ENCODE measurements at regions not wholly inside any gene's neighbourhood (a gene's known extent, or its start where the extent isn't known, plus 50 kb on each side); places are given as distances from the start of the nearest gene placed in this dataset.

DNA sequence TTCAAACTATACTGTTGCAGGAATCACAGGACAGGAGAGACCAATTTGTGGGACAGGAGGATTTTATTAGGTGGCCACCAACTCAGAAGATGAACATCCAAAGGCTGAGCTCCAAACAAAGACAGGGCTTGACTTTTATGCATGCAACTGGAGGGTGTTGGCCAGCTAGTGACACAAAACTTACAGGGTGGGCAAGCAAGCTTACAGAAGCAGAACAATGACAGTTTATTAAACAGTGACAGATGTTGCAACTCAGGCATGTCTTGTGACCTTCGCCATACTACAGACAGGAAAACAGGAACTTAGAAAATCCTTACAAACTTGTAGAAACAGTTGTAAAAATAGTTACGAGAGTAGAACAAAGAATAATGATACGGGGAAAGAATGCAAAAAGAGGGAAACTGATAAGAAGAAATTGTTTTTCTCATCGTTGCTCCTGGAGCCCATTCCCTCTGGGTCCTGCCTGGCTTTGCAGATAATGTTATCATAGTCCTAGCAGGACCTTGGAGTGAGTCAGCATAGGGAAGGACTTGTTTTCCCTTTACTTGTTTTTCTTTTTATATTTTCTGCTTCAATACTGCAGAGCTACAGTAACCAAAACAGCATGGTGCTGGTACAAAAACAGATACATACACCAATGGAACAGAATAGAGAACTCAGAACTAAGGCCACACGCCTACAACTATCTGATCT, 2083.0 kb upstream of the ACO1 start:
- Histone ChIP-seq H3K27ac (ENCODE audit: extremely low read depth, low read depth, low read length) (no peak overlapping the region), H3K79me2 (ENCODE audit: control insufficient read depth, insufficient read depth, low read length) (no peaks in the 10 kb centered on the region), H3K9me3 (replicated peaks; ENCODE audit: control insufficient read depth, insufficient read depth, low read depth, low read length) (no peaks in the 10 kb centered on the region), H3K4me2 (ENCODE audit: insufficient read depth, low read length) (no peak overlapping the region), H3K9ac (ENCODE audit: insufficient read depth in 1 of 2, low read depth in 2 of 2, low read length in 2 of 2) (no peak overlapping the region), H3K9me1 (ENCODE audit: control insufficient read depth, insufficient read depth, low read length) (no peaks in the 10 kb centered on the region), H3K4me3 (no peak overlapping the region), H3K4me1 (replicated peaks in 1 of 2; ENCODE audit: control insufficient read depth in 2 of 2, insufficient read depth in 2 of 2, low read length in 2 of 2) (no peaks in the 10 kb centered on the region), H3K36me3 (ENCODE audit: control insufficient read depth, insufficient read depth, low read length) (no peaks in the 10 kb centered on the region), H4K20me1 (replicated peaks; ENCODE audit: control insufficient read depth, insufficient read depth, low read length) (no peaks in the 10 kb centered on the region), H3K27me3 (ENCODE audit: control insufficient read depth in 2 of 2, insufficient read depth in 2 of 2, low read length in 2 of 2) (no peaks in the 10 kb centered on the region), H2AFZ (ENCODE audit: low read depth, low read length) (no peak overlapping the region)
- intact Hi-C loops (cut with micrococcal nuclease) (no loop called here), in situ Hi-C loops (cut with MboI) (no loop called here)
- WGBS (ENCODE audit: insufficient coverage, low coverage, missing lambda C conversion rate) = no CpG with 5 or more reads among the region's 5 CpGs
- ChIA-PET POLR2A (no interaction called here), CTCF (ENCODE audit: low intra/inter-chr PET ratio) (no interaction called here)
- no peak for FAIRE-seq
- no peak for DNase-seq (ENCODE audit: extremely low read depth in 1 of 4, low spot score in 3 of 4)
- BruUV-seq (replicated peaks) = no TSS peak
- ATAC-seq = no peak
- TF ChIP-seq, protein P1, sequence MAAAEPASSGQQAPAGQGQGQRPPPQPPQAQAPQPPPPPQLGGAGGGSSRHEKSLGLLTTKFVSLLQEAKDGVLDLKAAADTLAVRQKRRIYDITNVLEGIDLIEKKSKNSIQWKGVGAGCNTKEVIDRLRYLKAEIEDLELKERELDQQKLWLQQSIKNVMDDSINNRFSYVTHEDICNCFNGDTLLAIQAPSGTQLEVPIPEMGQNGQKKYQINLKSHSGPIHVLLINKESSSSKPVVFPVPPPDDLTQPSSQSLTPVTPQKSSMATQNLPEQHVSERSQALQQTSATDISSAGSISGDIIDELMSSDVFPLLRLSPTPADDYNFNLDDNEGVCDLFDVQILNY (CRISPR knock-in tag; IDR thresholded peaks at IDR 0.05) = no peak
- TF ChIP-seq ZZZ3 (IDR thresholded peaks at IDR 0.05) (no peak), ZNF561 (CRISPR knock-in tag; conservative IDR thresholded peaks at IDR 0.05) (no peak), DNMT1 (IDR thresholded peaks at IDR 0.05) (no peak), KAT8 (IDR thresholded peaks at IDR 0.05; ENCODE audit: low read depth) (no peak), ESRRB (CRISPR knock-in tag; IDR thresholded peaks at IDR 0.05; ENCODE audit: borderline replicate concordance) (no peak), HLTF (IDR thresholded peaks at IDR 0.05) (no peak), IRF2 (CRISPR knock-in tag; IDR thresholded peaks at IDR 0.05) (no peak), BCOR (IDR thresholded peaks at IDR 0.05) (no peak), CHD1 (IDR thresholded peaks at IDR 0.05; ENCODE audit: low read length) (no peak)
- TF ChIP-seq, protein P2, sequence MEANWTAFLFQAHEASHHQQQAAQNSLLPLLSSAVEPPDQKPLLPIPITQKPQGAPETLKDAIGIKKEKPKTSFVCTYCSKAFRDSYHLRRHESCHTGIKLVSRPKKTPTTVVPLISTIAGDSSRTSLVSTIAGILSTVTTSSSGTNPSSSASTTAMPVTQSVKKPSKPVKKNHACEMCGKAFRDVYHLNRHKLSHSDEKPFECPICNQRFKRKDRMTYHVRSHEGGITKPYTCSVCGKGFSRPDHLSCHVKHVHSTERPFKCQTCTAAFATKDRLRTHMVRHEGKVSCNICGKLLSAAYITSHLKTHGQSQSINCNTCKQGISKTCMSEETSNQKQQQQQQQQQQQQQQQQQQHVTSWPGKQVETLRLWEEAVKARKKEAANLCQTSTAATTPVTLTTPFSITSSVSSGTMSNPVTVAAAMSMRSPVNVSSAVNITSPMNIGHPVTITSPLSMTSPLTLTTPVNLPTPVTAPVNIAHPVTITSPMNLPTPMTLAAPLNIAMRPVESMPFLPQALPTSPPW (CRISPR knock-in tag; IDR thresholded peaks at IDR 0.05) = no peak
- TF ChIP-seq, protein P3, sequence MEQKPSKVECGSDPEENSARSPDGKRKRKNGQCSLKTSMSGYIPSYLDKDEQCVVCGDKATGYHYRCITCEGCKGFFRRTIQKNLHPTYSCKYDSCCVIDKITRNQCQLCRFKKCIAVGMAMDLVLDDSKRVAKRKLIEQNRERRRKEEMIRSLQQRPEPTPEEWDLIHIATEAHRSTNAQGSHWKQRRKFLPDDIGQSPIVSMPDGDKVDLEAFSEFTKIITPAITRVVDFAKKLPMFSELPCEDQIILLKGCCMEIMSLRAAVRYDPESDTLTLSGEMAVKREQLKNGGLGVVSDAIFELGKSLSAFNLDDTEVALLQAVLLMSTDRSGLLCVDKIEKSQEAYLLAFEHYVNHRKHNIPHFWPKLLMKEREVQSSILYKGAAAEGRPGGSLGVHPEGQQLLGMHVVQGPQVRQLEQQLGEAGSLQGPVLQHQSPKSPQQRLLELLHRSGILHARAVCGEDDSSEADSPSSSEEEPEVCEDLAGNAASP (IDR thresholded peaks at IDR 0.05) = no peak
- TF ChIP-seq, protein P4, sequence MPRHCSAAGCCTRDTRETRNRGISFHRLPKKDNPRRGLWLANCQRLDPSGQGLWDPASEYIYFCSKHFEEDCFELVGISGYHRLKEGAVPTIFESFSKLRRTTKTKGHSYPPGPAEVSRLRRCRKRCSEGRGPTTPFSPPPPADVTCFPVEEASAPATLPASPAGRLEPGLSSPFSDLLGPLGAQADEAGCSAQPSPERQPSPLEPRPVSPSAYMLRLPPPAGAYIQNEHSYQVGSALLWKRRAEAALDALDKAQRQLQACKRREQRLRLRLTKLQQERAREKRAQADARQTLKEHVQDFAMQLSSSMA (CRISPR knock-in tag; IDR thresholded peaks at IDR 0.05) = no peak
- TF ChIP-seq, protein P5, sequence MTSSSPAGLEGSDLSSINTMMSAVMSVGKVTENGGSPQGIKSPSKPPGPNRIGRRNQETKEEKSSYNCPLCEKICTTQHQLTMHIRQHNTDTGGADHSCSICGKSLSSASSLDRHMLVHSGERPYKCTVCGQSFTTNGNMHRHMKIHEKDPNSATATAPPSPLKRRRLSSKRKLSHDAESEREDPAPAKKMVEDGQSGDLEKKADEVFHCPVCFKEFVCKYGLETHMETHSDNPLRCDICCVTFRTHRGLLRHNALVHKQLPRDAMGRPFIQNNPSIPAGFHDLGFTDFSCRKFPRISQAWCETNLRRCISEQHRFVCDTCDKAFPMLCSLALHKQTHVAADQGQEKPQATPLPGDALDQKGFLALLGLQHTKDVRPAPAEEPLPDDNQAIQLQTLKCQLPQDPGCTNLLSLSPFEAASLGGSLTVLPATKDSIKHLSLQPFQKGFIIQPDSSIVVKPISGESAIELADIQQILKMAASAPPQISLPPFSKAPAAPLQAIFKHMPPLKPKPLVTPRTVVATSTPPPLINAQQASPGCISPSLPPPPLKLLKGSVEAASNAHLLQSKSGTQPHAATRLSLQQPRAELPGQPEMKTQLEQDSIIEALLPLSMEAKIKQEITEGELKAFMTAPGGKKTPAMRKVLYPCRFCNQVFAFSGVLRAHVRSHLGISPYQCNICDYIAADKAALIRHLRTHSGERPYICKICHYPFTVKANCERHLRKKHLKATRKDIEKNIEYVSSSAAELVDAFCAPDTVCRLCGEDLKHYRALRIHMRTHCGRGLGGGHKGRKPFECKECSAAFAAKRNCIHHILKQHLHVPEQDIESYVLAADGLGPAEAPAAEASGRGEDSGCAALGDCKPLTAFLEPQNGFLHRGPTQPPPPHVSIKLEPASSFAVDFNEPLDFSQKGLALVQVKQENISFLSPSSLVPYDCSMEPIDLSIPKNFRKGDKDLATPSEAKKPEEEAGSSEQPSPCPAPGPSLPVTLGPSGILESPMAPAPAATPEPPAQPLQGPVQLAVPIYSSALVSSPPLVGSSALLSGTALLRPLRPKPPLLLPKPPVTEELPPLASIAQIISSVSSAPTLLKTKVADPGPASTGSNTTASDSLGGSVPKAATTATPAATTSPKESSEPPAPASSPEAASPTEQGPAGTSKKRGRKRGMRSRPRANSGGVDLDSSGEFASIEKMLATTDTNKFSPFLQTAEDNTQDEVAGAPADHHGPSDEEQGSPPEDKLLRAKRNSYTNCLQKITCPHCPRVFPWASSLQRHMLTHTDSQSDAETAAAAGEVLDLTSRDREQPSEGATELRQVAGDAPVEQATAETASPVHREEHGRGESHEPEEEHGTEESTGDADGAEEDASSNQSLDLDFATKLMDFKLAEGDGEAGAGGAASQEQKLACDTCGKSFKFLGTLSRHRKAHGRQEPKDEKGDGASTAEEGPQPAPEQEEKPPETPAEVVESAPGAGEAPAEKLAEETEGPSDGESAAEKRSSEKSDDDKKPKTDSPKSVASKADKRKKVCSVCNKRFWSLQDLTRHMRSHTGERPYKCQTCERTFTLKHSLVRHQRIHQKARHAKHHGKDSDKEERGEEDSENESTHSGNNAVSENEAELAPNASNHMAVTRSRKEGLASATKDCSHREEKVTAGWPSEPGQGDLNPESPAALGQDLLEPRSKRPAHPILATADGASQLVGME (CRISPR knock-in tag; IDR thresholded peaks at IDR 0.05) = no peak

All from K562 (cell line).